Neural cell (in vitro differentiated cells): ENCODE measurements at regions not wholly inside any gene's neighbourhood (a gene's known extent, or its start where the extent isn't known, plus 50 kb on each side); places are given as distances from the start of the nearest gene placed in this dataset.

Experiments used
- CTCF ChIP-seq: fragments of 450-650 bp; IDR thresholded peaks from 2 replicates; pipeline ENCODE4 v1.5.1; 2014; ENCODE audit warnings: antibody characterized with exemption, mild to moderate bottlenecking, moderate library complexity; ENCODE audit not compliant: poor library complexity, severe bottlenecking
- EP300 ChIP-seq: fragments of 450-650 bp; conservative IDR thresholded peaks from 2 replicates; pipeline ENCODE4 v1.6.1; 2014; ENCODE audit warnings: antibody characterized with exemption, mild to moderate bottlenecking, moderate library complexity; ENCODE audit not compliant: poor library complexity, severe bottlenecking
- EZH2 ChIP-seq: fragments of 200-600, 300-800 bp; shearing (Covaris generic), sonication (generic); IDR thresholded peaks from 2 replicates; pipeline ENCODE4 v1.6.1; 2014; ENCODE audit warnings: antibody characterized with exemption, low read length, borderline replicate concordance, mild to moderate bottlenecking; ENCODE audit not compliant: insufficient read depth, poor library complexity, severe bottlenecking
- POLR2AphosphoS5 ChIP-seq: IDR thresholded peaks from 2 replicates; pipeline ENCODE4 v1.6.1; 2012
- RAD21 ChIP-seq: fragments of 450-650 bp; conservative IDR thresholded peaks from 2 replicates; pipeline ENCODE4 v1.6.1; 2014; ENCODE audit warnings: antibody characterized with exemption, mild to moderate bottlenecking, moderate library complexity
- REST ChIP-seq: IDR thresholded peaks from 2 replicates; pipeline ENCODE4 v1.6.1; 2012; ENCODE audit warnings: borderline replicate concordance
- SMC3 ChIP-seq: fragments of 450-650 bp; conservative IDR thresholded peaks from 2 replicates; pipeline ENCODE4 v1.6.1; 2014; ENCODE audit warnings: antibody characterized with exemption, mild to moderate bottlenecking, moderate library complexity; ENCODE audit not compliant: poor library complexity
- TAF1 ChIP-seq: IDR thresholded peaks from 2 replicates; pipeline ENCODE4 v1.6.1; 2012; ENCODE audit warnings: low read depth

GRCh38 chr1:218643281-218643680 lies 298.1 kb downstream of the TGFB2 start:
- TF ChIP-seq CTCF (no peak), TAF1 (no peak), RAD21 (no peak), REST (no peak), EZH2 (no peak), EP300 (no peak), POLR2AphosphoS5 (no peak), SMC3 (no peak)
